GM12878 (cell line): ENCODE measurements at regions not wholly inside any gene's neighbourhood (a gene's known extent, or its start where the extent isn't known, plus 50 kb on each side); places are given as distances from the start of the nearest gene placed in this dataset.

Experiments used
- ATAC-seq: fragments of 200-7000 bp; cut with Tn5 transposase; 3 replicates; pipeline ENCODE4 v1.9.1; 2020; ENCODE audit warnings: mild to moderate bottlenecking, moderate library complexity
- BruUV-seq: library from RNA; stranded (reverse); fragments of 400-500 nt; replicated peaks from 2 replicates; lab custom pipeline; 2021; lab: Mats Ljungman, UMichigan
- CTCF ChIA-PET: fragments of 300-600 bp; sonication (Branson Sonifier 250); formaldehyde crosslinking; extraction: SDS; loops from one replicate; lab custom pipeline; 2021; ENCODE audit warnings: inconsistent platforms; lab: Yijun Ruan, JAX
- POLR2A ChIA-PET: fragments of 350-600 bp; formaldehyde crosslinking; extraction: SDS; loops from one replicate; lab custom pipeline; 2021; ENCODE audit warnings: inconsistent platforms; lab: Charles Lee
- RAD21 ChIA-PET: fragments of 300-600 bp; sonication (Branson Sonifier 250); formaldehyde crosslinking; loops from one replicate; lab custom pipeline; 2023; ENCODE audit warnings: antibody characterized with exemption; ENCODE audit not compliant: unreplicated experiment; lab: Charles Lee
- SMC1A ChIA-PET: fragments of 300-600 bp; sonication (Branson Sonifier 250); formaldehyde crosslinking; loops from one replicate; lab custom pipeline; 2023; ENCODE audit not compliant: unreplicated experiment, uncharacterized antibody; lab: Charles Lee
- DNase-seq: peaks from one replicate; pipeline ENCODE4 v3.0.0-alpha.2; 2011; ENCODE audit warnings: low read depth, low spot score
- FAIRE-seq: peaks from 3 replicates; lab custom pipeline; 2011; peaks lifted over from hg19 to GRCh38; lab: Jason Lieb, UNC
- H2AFZ ChIP-seq: 2 replicates; pipeline ENCODE4 v1.6.0; 2011; ENCODE audit warnings: low read depth, low read length, control low read depth; ENCODE audit not compliant: control insufficient read depth
- H3K27ac ChIP-seq: 2 replicates; pipeline ENCODE4 v1.5.1; 2011; ENCODE audit warnings: control low read depth; ENCODE audit not compliant: control insufficient read depth, insufficient read depth
- H3K27me3 ChIP-seq, 2 experiments: replicated peaks in 1 of 2; 2 replicates each; pipeline versions ENCODE4 v1.6.0 to v1.6.1; 2011; ENCODE audit warnings: low read length in 1 of 2; ENCODE audit not compliant: control insufficient read depth in 2 of 2, insufficient read depth in 2 of 2
- H3K36me3 ChIP-seq, 2 experiments: 2 replicates each; pipeline ENCODE4 v1.5.1; 2011; ENCODE audit warnings: low read length in 1 of 2; ENCODE audit not compliant: control insufficient read depth in 2 of 2, insufficient read depth in 2 of 2
- H3K4me1 ChIP-seq: 2 replicates; pipeline ENCODE4 v1.6.1; 2011; ENCODE audit warnings: mild to moderate bottlenecking, low read length, moderate library complexity, mixed read lengths; ENCODE audit not compliant: control insufficient read depth, insufficient read depth
- H3K4me2 ChIP-seq: 2 replicates; pipeline ENCODE4 v1.6.0; 2011; ENCODE audit warnings: control low read depth; ENCODE audit not compliant: control insufficient read depth, insufficient read depth
- H3K4me3 ChIP-seq: fragments of 200-600 bp; sonication (generic); 2 replicates; pipeline ENCODE4 v1.5.1; 2016
- H3K79me2 ChIP-seq: 2 replicates; pipeline ENCODE4 v1.6.0; 2011; ENCODE audit warnings: low read length; ENCODE audit not compliant: control insufficient read depth, insufficient read depth
- H3K9ac ChIP-seq: 2 replicates; pipeline ENCODE4 v1.8.0; 2011; ENCODE audit warnings: low read length, control low read depth, mixed read lengths; ENCODE audit not compliant: control insufficient read depth, insufficient read depth
- H3K9me3 ChIP-seq: replicated peaks from 3 replicates; pipeline ENCODE4 v1.5.1; 2011; ENCODE audit warnings: mild to moderate bottlenecking, low read length; ENCODE audit not compliant: control insufficient read depth, insufficient read depth
- H4K20me1 ChIP-seq: 2 replicates; pipeline ENCODE4 v1.6.0; 2011; ENCODE audit not compliant: control insufficient read depth, insufficient read depth
- BCL11A ChIP-seq: IDR thresholded peaks from 2 replicates; pipeline ENCODE4 v1.6.1; 2011; ENCODE audit warnings: low read depth, low read length
- BMI1 ChIP-seq: fragments of 450-650 bp; IDR thresholded peaks from 2 replicates; pipeline ENCODE4 v1.6.1; 2016; ENCODE audit warnings: mild to moderate bottlenecking, moderate library complexity, borderline replicate concordance
- CBX5 ChIP-seq: sonication (generic); IDR thresholded peaks from 2 replicates; pipeline ENCODE4 v1.6.1; 2016; ENCODE audit warnings: low read depth, moderate library complexity, mild to moderate bottlenecking, inconsistent platforms
- CHD1 ChIP-seq: IDR thresholded peaks from 2 replicates; pipeline ENCODE4 v1.6.1; 2012; ENCODE audit warnings: low read depth, low read length, improper control_type of control experiment
- ETV6 ChIP-seq, 2 experiments: fragments of 450-650 bp in 1 of 2; IDR thresholded peaks in 1 of 2; conservative IDR thresholded peaks in 1 of 2; 2 replicates each; pipeline ENCODE4 v1.6.1; 2014; ENCODE audit warnings: antibody characterized with exemption in 1 of 2, borderline replicate concordance in 1 of 2, low read depth in 1 of 2, mild to moderate bottlenecking in 1 of 2, moderate library complexity in 1 of 2
- FOS ChIP-seq: IDR thresholded peaks from 3 replicates; pipeline ENCODE4 v1.6.1; 2011; ENCODE audit warnings: borderline replicate concordance; ENCODE audit not compliant: insufficient read length; ENCODE audit errors: extremely low read depth
- FOXK2 ChIP-seq: fragments of 450-650 bp; IDR thresholded peaks from 2 replicates; pipeline ENCODE4 v1.6.1; 2017; ENCODE audit warnings: mild to moderate bottlenecking, moderate library complexity
- KLF5 ChIP-seq: fragments of 450-650 bp; IDR thresholded peaks from 2 replicates; pipeline ENCODE4 v1.6.1; 2014; ENCODE audit warnings: mild to moderate bottlenecking; ENCODE audit not compliant: partially characterized antibody
- RCOR1 ChIP-seq: conservative IDR thresholded peaks from 2 replicates; pipeline ENCODE4 v1.6.1; 2012; ENCODE audit warnings: low read depth, low read length, improper control_type of control experiment
- SIN3A ChIP-seq: IDR thresholded peaks from 2 replicates; pipeline ENCODE4 v1.6.1; 2012; ENCODE audit warnings: low read depth, low read length, improper control_type of control experiment
- TARDBP ChIP-seq: IDR thresholded peaks from 2 replicates; pipeline ENCODE4 v1.6.1; 2016; ENCODE audit warnings: borderline replicate concordance
- TCF3 ChIP-seq: IDR thresholded peaks from 2 replicates; pipeline ENCODE4 v1.6.1; 2012; ENCODE audit warnings: low read depth, mild to moderate bottlenecking, low read length, borderline replicate concordance; ENCODE audit not compliant: insufficient read depth
- ZNF207 ChIP-seq: fragments of 450-650 bp; IDR thresholded peaks from 2 replicates; pipeline ENCODE4 v1.6.1; 2014; ENCODE audit warnings: antibody characterized with exemption, mild to moderate bottlenecking, borderline replicate concordance
- ZNF622 ChIP-seq: fragments of 450-650 bp; IDR thresholded peaks from 2 replicates; pipeline ENCODE4 v1.6.1; 2017; ENCODE audit warnings: mild to moderate bottlenecking, inconsistent platforms
- WGBS: methylation state at CpG from one replicate; pipeline ENCODE4 v1.1.6; 2016; ENCODE audit warnings: low lambda C conversion rate; ENCODE audit not compliant: insufficient replicate concordance, insufficient coverage; ENCODE audit errors: missing lambda C conversion rate; 5-methylcytosine and 5-hydroxymethylcytosine counted together
- in situ Hi-C: fragments of 300-500 bp; cut with MboI; formaldehyde crosslinking; loops from 9 replicates; pipeline ENCODE4 v1.14.3; 2018; ENCODE audit warnings: mixed read lengths
- intact Hi-C: fragments of 100-400 bp; cut with micrococcal nuclease; formaldehyde crosslinking; loops from one replicate; pipeline ENCODE4 v1.14.2; 2022; ENCODE audit not compliant: unreplicated experiment
- TF ChIP-seq, protein P1 (sequence below): IDR thresholded peaks from 2 replicates; pipeline ENCODE4 v1.6.1; 2011; ENCODE audit warnings: borderline replicate concordance, low read depth, mild to moderate bottlenecking, moderate library complexity, low read length; ENCODE audit not compliant: insufficient read depth, poor library complexity, severe bottlenecking

DNA sequence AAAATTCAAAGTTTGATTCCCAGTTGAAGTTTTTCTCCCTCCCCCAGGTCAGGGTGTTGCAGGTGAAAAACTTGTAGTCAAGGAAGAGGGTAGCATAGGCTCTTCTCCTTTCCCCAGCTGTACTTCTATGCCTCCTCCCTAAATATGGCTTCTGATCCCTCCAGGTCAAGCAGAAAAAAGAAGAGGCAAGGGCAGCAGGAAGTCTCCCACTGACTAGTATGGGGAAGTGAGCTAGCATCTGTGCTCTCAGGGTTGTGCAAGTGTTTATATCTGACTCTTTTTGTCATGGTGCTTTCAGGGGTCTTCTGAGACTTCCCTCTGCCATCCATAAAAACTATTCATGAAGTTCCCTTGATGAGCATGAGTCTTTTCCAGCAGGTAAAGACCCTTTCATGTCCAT lies 76.0 kb downstream of the ATPSCKMT start:
- in situ Hi-C loops: no loop called here
- TF ChIP-seq, protein P1, sequence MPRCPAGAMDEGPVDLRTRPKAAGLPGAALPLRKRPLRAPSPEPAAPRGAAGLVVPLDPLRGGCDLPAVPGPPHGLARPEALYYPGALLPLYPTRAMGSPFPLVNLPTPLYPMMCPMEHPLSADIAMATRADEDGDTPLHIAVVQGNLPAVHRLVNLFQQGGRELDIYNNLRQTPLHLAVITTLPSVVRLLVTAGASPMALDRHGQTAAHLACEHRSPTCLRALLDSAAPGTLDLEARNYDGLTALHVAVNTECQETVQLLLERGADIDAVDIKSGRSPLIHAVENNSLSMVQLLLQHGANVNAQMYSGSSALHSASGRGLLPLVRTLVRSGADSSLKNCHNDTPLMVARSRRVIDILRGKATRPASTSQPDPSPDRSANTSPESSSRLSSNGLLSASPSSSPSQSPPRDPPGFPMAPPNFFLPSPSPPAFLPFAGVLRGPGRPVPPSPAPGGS: no peak
- TF ChIP-seq FOXK2 (no peak), KLF5 (no peak), ZNF207 (no peak), CBX5 (no peak), RCOR1 (no peak)
- no peaks in the 10 kb centered on the region; a peak in 1 of 4 replicates for H3K27me3 ChIP-seq
- no peaks in the 10 kb centered on the region for H3K36me3 ChIP-seq
- DNase-seq (no peak), ATAC-seq (no peak), FAIRE-seq (no peak)
- no peaks in the 10 kb centered on the region for H3K9me3 ChIP-seq
- H4K20me1 ChIP-seq: no peaks in the 10 kb centered on the region
- H3K27ac ChIP-seq: no peak overlapping the region
- BruUV-seq: no TSS peak
- RAD21 ChIA-PET: no interaction called here
- no peak overlapping the region for H3K4me3 ChIP-seq
- H3K4me1 ChIP-seq: no peaks in the 10 kb centered on the region
- SMC1A ChIA-PET: no interaction called here
- POLR2A ChIA-PET: no interaction called here
- H3K9ac ChIP-seq: no peak overlapping the region
- intact Hi-C loops: no loop called here
- CTCF ChIA-PET: no interaction called here
- no peak overlapping the region for H2AFZ ChIP-seq
- no peaks in the 10 kb centered on the region for H3K79me2 ChIP-seq
- no peak overlapping the region for H3K4me2 ChIP-seq

GRCh38 chr5:10172247-10172646 lies 77.4 kb downstream of the ATPSCKMT start:
- no peaks in the 10 kb centered on the region for H3K36me3 ChIP-seq
- no peaks in the 10 kb centered on the region for H3K4me1 ChIP-seq
- no peak for FAIRE-seq
- no peaks in the 10 kb centered on the region for H3K79me2 ChIP-seq
- ChIA-PET SMC1A (no interaction called here), POLR2A (no interaction called here)
- no peak for ATAC-seq
- no peak overlapping the region for H2AFZ ChIP-seq
- DNase-seq: no peak
- no peak overlapping the region for H3K4me2 ChIP-seq
- intact Hi-C loops: no loop called here
- no TSS peak for BruUV-seq
- no peaks in the 10 kb centered on the region for H3K9me3 ChIP-seq
- no peak overlapping the region for H3K4me3 ChIP-seq
- TF ChIP-seq SIN3A: no peak
- no peak for TF ChIP-seq ZNF622
- no peak for TF ChIP-seq BMI1
- TF ChIP-seq CHD1: no peak
- no peak for TF ChIP-seq BCL11A
- TF ChIP-seq TARDBP: no peak
- TF ChIP-seq FOS: no peak
- no peak for TF ChIP-seq ETV6 (conservative IDR thresholded peaks at IDR 0.05 in 1 of 2, IDR thresholded peaks at IDR 0.05 in 1 of 2; ENCODE audit: borderline replicate concordance in 1 of 2, low read depth in 1 of 2)
- TF ChIP-seq TCF3: no peak
- TF ChIP-seq, all 136 proteins: peak for 0
- H3K27me3 ChIP-seq: no peaks in the 10 kb centered on the region
- in situ Hi-C loops: no loop called here
- no peaks in the 10 kb centered on the region for H4K20me1 ChIP-seq
- ChIA-PET RAD21 (no interaction called here), CTCF (no interaction called here)
- no peak overlapping the region for H3K9ac ChIP-seq
- no peak overlapping the region for H3K27ac ChIP-seq
- 5% methylated on average over 1 of the region's 1 CpG for WGBS
